Psoas muscle (tissue), 7 donors: ENCODE measurements at regions not wholly inside any gene's neighbourhood (a gene's known extent, or its start where the extent isn't known, plus 50 kb on each side); places are given as distances from the start of the nearest gene placed in this dataset.

ENCODE experiments used
- ATAC-seq, 4 donors: fragments of 200-7000 bp; cut with Tn5 transposase; one replicate each; pipeline ENCODE4 v1.9.1; 2020; ENCODE audit warnings: moderate library complexity in 3 of 4, mild to moderate bottlenecking in 2 of 4
- DNase-seq, 2 donors: peaks; one replicate each; pipeline ENCODE4 v3.0.0-alpha.2; 2020
- H3K27ac ChIP-seq: fragments of 200-600 bp; one replicate; pipeline ENCODE4 v1.8.0; 2022
- H3K27me3 ChIP-seq, 3 donors: fragments of 200-600 bp in 1 of 3; one replicate each; pipeline versions ENCODE4 v1.6.1 to v1.8.0; 2013 to 2022; ENCODE audit warnings: low read length in 2 of 3, mild to moderate bottlenecking in 2 of 3, moderate library complexity in 1 of 3; ENCODE audit not compliant: insufficient read depth in 3 of 3
- H3K36me3 ChIP-seq, 2 donors: fragments of 200-600 bp in 1 of 2; one replicate each; pipeline versions ENCODE4 v1.6.1 to v1.8.0; 2013 to 2022; ENCODE audit warnings: low read depth in 1 of 2, mild to moderate bottlenecking in 1 of 2, moderate library complexity in 1 of 2; ENCODE audit not compliant: insufficient read depth in 1 of 2
- H3K4me1 ChIP-seq: fragments of 200-600 bp; one replicate; pipeline ENCODE4 v1.8.0; 2022
- H3K4me3 ChIP-seq: fragments of 200-600 bp; one replicate; pipeline ENCODE4 v1.8.0; 2022; ENCODE audit warnings: mild to moderate bottlenecking
- H3K9me3 ChIP-seq: fragments of 200-600 bp; one replicate; pipeline ENCODE4 v1.8.0; 2022
- WGBS, 3 donors: extraction: QIAGEN DNeasy Blood & Tissue Kit; methylation state at CpG; one replicate each; pipeline versions ENCODE4 v1.1.6 to v1.1.7; 2013; 5-methylcytosine and 5-hydroxymethylcytosine counted together
- intact Hi-C, 2 donors: fragments of 100-400 bp; cut with DNase I; formaldehyde crosslinking; loops; one replicate each; pipeline versions ENCODE4 v1.11.0 to v1.14.2; 2022
- TF ChIP-seq, protein P1 (sequence below): fragments of 200-600 bp; IDR thresholded peaks from one replicate; pipeline ENCODE4 v1.8.0; 2022; ENCODE audit warnings: antibody characterized with exemption
- donor health status: healthy with polysubstance abuse.
- donor health status: DM: no; HTN: no; CAD: no; lungs with moderate emphysema.
- donor health status: Bipolar disorder and iron deficiency.
- donor health status: healthy.
- donor health status: DM: yes; HTN: yes; CAD: no.
- donor health status: DM: no; HTN: no; CAD: no.
- donor health status: DM: yes; HTN: yes; CAD: no.

DNA sequence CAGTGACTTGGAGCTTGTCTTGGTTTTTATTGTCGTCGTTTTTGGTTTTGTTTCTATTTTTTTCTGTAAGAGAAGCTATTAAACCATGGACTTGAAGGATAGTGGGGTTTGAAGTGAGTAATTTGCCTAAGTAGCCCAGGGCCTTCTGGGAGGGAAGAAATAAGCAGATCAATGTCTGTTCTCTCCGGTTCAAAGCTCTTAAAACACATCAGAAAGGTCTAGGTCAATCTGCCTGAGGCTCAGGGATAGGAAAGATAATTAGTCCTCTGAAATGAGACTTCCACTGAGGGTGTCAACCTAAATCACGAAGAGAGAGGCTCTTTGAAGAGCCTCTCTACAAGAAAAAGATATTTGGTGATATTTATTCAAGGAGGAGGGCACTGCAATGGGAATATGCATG lies 178.0 kb downstream of the MATN1 start:
- H3K36me3 ChIP-seq = no peaks in the 10 kb centered on the region
- no peak for ATAC-seq
- no peak overlapping the region for H3K4me3 ChIP-seq
- no peaks in the 10 kb centered on the region for H3K9me3 ChIP-seq
- H3K27ac ChIP-seq = no peak overlapping the region
- no peak for DNase-seq
- no peaks in the 10 kb centered on the region for H3K4me1 ChIP-seq
- TF ChIP-seq, protein P1, sequence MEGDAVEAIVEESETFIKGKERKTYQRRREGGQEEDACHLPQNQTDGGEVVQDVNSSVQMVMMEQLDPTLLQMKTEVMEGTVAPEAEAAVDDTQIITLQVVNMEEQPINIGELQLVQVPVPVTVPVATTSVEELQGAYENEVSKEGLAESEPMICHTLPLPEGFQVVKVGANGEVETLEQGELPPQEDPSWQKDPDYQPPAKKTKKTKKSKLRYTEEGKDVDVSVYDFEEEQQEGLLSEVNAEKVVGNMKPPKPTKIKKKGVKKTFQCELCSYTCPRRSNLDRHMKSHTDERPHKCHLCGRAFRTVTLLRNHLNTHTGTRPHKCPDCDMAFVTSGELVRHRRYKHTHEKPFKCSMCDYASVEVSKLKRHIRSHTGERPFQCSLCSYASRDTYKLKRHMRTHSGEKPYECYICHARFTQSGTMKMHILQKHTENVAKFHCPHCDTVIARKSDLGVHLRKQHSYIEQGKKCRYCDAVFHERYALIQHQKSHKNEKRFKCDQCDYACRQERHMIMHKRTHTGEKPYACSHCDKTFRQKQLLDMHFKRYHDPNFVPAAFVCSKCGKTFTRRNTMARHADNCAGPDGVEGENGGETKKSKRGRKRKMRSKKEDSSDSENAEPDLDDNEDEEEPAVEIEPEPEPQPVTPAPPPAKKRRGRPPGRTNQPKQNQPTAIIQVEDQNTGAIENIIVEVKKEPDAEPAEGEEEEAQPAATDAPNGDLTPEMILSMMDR = no peak
- intact Hi-C loops = no loop called here
- WGBS, 3 donors = 28 to 39% (median 37%) methylated on average over 4 of the region's 4 CpGs
- H3K27me3 ChIP-seq = no peaks in the 10 kb centered on the region

DNA sequence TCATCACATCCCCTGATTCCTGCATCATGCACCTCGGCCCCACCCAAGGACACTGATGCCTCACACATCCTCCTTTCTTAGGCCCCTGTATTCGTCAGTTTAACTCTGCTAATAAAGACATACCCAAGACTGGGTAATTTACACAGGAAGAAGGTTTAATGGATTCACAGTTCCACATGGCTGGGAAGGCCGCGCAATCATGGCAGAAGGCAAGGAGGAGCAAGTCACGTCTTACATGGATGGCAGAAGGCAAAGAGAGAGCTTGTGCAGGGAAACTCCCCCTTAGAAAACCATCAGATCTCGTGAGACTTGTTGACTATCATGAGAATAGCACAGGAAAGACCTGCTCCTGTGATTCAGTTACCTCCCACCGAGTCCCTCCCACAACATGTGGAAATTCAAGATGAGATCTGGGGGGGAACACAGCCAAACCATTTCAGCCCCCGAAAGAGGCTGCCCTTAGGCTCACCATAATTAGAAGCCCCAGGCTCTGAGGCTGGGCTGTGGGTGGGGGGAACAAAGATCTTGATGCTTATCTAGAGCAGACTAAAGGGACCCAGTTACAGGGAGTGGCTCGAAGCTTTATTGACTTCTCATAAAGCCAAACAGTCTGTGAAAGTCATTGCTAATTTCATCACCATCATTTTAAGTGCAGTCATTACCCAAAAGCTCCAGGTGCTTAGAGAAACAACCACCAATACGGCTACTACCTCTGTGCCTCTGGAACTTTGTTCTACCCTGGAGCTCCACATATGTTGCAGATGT lies 181.5 kb downstream of the MATN1 start:
- no peaks in the 10 kb centered on the region for H3K27me3 ChIP-seq
- 83 to 90% (median 89%) methylated on average over 10 of the region's 10 CpGs for WGBS, 3 donors
- intact Hi-C loops = no loop called here
- DNase-seq (no peak), ATAC-seq (no peak)
- H3K9me3 ChIP-seq = no peaks in the 10 kb centered on the region
- no peak overlapping the region for H3K27ac ChIP-seq
- no peaks in the 10 kb centered on the region for H3K4me1 ChIP-seq
- H3K4me3 ChIP-seq = no peak overlapping the region
- no peaks in the 10 kb centered on the region for H3K36me3 ChIP-seq
- TF ChIP-seq, protein P1 = no peak

DNA sequence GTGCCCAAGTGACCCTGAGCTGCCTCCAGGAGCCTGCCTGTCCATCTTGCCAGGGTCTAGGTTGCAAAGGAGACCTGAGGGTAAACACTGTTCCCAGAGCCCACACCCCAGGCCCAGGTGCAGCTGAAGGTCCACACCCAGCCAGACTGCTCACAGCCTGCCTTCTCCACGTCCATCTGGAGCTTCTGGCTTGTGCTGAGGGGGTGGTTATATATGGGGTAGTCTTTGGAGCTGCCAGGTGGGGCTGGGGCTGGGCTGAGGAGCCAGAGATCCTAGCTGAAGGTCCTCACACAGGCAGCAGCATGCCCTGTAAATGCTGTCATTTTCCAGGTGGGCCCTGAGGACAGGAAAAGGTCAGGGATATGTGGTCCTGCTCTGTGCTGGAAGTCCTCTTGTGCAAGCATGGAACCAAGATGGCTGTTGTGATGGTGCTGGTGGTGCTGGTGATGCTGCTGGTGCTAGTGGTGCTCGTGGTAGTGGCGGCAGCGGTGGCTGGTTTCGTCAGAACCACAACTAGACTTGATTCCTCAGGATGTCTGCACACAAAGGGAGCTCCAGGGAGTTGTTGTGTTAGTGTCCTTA lies 182.7 kb downstream of the MATN1 start:
- ATAC-seq (no peak), DNase-seq (no peak)
- Histone ChIP-seq H3K4me1 (no peaks in the 10 kb centered on the region), H3K27ac (no peak overlapping the region), H3K4me3 (no peak overlapping the region), H3K36me3 (no peaks in the 10 kb centered on the region), H3K27me3 (no peaks in the 10 kb centered on the region), H3K9me3 (no peaks in the 10 kb centered on the region)
- TF ChIP-seq, protein P1 = no peak
- intact Hi-C loops = no loop called here
- WGBS, 3 donors = 73 to 78% (median 73%) methylated on average over 5 of the region's 5 CpGs

DNA sequence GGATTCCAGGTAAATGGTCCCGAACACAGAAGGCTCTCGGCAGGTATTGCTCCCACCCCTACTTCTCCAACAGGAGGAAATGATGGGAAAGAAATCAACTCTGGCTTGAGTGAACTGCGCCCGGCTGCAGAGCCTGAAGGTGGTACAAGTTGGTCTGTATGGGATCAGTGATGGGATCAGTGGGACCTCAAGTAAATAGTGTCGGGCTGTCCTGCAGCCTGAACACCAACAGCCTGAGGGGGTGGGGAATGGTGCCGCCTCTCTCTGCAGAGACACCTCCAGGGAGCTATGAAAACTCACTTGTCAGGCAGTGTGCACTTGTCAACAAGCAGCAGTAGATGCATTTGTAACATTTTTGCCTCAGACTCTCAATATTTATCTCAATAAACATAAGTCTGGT lies 183.5 kb downstream of the MATN1 start:
- 82 to 91% (median 85%) methylated on average over 6 of the region's 6 CpGs for WGBS, 3 donors
- Histone ChIP-seq H3K27me3 (no peaks in the 10 kb centered on the region), H3K4me1 (no peaks in the 10 kb centered on the region), H3K4me3 (no peak overlapping the region), H3K9me3 (no peaks in the 10 kb centered on the region), H3K27ac (no peak overlapping the region), H3K36me3 (no peaks in the 10 kb centered on the region)
- TF ChIP-seq, protein P1 = no peak
- ATAC-seq = no peak
- no peak for DNase-seq
- intact Hi-C loops = no loop called here
